GM12878 (cell line): ENCODE measurements at regions not wholly inside any gene's neighbourhood (a gene's known extent, or its start where the extent isn't known, plus 50 kb on each side); places are given as distances from the start of the nearest gene placed in this dataset.

Experiments used
- ATF7 ChIP-seq: fragments of 450-650 bp; IDR thresholded peaks from 2 replicates; pipeline ENCODE4 v1.6.1; 2016; ENCODE audit warnings: low read depth, mild to moderate bottlenecking
- EGR1 ChIP-seq, 2 experiments: IDR thresholded peaks; 1 replicate in 1 of 2; 2 replicates in 1 of 2; pipeline ENCODE4 v1.6.1; 2011 to 2012; ENCODE audit warnings: low read depth in 2 of 2, low read length in 2 of 2, borderline replicate concordance in 1 of 2, mild to moderate bottlenecking in 1 of 2, moderate library complexity in 1 of 2
- FOXK2 ChIP-seq: fragments of 450-650 bp; IDR thresholded peaks from 2 replicates; pipeline ENCODE4 v1.6.1; 2017; ENCODE audit warnings: mild to moderate bottlenecking, moderate library complexity
- SMAD5 ChIP-seq: IDR thresholded peaks from 2 replicates; pipeline ENCODE4 v1.6.1; 2016; ENCODE audit warnings: antibody characterized with exemption, low read depth
- STAT1 ChIP-seq: fragments of 450-650 bp; conservative IDR thresholded peaks from 2 replicates; pipeline ENCODE4 v1.6.1; 2014; ENCODE audit warnings: antibody characterized with exemption, mild to moderate bottlenecking
- TF ChIP-seq, protein P1 (sequence below): IDR thresholded peaks from 2 replicates; pipeline ENCODE4 v1.6.1; 2012; ENCODE audit warnings: improper control_type of control experiment, low read depth, low read length; ENCODE audit not compliant: insufficient replicate concordance
- TF ChIP-seq, protein P2 (sequence below): fragments of 150-350 bp; IDR thresholded peaks from 2 replicates; pipeline ENCODE4 v1.6.1; 2016; ENCODE audit warnings: low read depth, low read length
- TF ChIP-seq, protein P3 (sequence below): fragments of 450-650 bp; IDR thresholded peaks from 2 replicates; pipeline ENCODE4 v1.6.1; 2017; ENCODE audit warnings: mild to moderate bottlenecking, low read depth, inconsistent platforms; ENCODE audit not compliant: poor library complexity, severe bottlenecking
- TF ChIP-seq, protein P4 (sequence below): IDR thresholded peaks from 2 replicates; pipeline ENCODE4 v1.6.1; 2011; ENCODE audit warnings: low read depth, mild to moderate bottlenecking, low read length, moderate library complexity, borderline replicate concordance; ENCODE audit errors: extremely low read depth

DNA sequence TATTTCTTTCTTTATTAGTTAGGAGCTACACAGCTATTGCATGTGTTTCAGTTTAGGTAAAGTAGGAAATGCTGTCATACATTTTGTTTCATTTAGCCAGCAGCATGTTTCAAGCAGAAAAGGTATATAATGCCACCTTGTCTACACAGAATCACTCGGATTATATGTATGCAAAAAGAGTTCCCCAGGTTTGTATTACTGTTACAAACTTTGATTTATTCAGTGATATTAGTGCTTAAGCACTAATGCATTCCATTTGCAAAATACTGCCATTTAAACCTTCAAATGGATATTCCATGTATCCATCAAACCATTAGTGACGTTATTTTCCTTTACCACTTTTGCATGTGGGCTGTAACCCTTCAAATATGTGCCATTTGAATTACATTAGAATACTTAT is 564.0 kb downstream of the RPL10L start (continued):
- TF ChIP-seq, protein P1, sequence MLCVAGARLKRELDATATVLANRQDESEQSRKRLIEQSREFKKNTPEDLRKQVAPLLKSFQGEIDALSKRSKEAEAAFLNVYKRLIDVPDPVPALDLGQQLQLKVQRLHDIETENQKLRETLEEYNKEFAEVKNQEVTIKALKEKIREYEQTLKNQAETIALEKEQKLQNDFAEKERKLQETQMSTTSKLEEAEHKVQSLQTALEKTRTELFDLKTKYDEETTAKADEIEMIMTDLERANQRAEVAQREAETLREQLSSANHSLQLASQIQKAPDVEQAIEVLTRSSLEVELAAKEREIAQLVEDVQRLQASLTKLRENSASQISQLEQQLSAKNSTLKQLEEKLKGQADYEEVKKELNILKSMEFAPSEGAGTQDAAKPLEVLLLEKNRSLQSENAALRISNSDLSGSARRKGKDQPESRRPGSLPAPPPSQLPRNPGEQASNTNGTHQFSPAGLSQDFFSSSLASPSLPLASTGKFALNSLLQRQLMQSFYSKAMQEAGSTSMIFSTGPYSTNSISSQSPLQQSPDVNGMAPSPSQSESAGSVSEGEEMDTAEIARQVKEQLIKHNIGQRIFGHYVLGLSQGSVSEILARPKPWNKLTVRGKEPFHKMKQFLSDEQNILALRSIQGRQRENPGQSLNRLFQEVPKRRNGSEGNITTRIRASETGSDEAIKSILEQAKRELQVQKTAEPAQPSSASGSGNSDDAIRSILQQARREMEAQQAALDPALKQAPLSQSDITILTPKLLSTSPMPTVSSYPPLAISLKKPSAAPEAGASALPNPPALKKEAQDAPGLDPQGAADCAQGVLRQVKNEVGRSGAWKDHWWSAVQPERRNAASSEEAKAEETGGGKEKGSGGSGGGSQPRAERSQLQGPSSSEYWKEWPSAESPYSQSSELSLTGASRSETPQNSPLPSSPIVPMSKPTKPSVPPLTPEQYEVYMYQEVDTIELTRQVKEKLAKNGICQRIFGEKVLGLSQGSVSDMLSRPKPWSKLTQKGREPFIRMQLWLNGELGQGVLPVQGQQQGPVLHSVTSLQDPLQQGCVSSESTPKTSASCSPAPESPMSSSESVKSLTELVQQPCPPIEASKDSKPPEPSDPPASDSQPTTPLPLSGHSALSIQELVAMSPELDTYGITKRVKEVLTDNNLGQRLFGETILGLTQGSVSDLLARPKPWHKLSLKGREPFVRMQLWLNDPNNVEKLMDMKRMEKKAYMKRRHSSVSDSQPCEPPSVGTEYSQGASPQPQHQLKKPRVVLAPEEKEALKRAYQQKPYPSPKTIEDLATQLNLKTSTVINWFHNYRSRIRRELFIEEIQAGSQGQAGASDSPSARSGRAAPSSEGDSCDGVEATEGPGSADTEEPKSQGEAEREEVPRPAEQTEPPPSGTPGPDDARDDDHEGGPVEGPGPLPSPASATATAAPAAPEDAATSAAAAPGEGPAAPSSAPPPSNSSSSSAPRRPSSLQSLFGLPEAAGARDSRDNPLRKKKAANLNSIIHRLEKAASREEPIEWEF: no peak
- TF ChIP-seq STAT1: no peak
- no peak for TF ChIP-seq ATF7
- TF ChIP-seq EGR1 (IDR thresholded peaks at IDR 0.05; ENCODE audit: borderline replicate concordance in 1 of 2, low read depth in 2 of 2, low read length in 2 of 2): no peak
- TF ChIP-seq, protein P2, sequence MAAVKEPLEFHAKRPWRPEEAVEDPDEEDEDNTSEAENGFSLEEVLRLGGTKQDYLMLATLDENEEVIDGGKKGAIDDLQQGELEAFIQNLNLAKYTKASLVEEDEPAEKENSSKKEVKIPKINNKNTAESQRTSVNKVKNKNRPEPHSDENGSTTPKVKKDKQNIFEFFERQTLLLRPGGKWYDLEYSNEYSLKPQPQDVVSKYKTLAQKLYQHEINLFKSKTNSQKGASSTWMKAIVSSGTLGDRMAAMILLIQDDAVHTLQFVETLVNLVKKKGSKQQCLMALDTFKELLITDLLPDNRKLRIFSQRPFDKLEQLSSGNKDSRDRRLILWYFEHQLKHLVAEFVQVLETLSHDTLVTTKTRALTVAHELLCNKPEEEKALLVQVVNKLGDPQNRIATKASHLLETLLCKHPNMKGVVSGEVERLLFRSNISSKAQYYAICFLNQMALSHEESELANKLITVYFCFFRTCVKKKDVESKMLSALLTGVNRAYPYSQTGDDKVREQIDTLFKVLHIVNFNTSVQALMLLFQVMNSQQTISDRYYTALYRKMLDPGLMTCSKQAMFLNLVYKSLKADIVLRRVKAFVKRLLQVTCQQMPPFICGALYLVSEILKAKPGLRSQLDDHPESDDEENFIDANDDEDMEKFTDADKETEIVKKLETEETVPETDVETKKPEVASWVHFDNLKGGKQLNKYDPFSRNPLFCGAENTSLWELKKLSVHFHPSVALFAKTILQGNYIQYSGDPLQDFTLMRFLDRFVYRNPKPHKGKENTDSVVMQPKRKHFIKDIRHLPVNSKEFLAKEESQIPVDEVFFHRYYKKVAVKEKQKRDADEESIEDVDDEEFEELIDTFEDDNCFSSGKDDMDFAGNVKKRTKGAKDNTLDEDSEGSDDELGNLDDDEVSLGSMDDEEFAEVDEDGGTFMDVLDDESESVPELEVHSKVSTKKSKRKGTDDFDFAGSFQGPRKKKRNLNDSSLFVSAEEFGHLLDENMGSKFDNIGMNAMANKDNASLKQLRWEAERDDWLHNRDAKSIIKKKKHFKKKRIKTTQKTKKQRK: no peak
- TF ChIP-seq SMAD5: no peak
- no peak for TF ChIP-seq FOXK2
- TF ChIP-seq, protein P3, sequence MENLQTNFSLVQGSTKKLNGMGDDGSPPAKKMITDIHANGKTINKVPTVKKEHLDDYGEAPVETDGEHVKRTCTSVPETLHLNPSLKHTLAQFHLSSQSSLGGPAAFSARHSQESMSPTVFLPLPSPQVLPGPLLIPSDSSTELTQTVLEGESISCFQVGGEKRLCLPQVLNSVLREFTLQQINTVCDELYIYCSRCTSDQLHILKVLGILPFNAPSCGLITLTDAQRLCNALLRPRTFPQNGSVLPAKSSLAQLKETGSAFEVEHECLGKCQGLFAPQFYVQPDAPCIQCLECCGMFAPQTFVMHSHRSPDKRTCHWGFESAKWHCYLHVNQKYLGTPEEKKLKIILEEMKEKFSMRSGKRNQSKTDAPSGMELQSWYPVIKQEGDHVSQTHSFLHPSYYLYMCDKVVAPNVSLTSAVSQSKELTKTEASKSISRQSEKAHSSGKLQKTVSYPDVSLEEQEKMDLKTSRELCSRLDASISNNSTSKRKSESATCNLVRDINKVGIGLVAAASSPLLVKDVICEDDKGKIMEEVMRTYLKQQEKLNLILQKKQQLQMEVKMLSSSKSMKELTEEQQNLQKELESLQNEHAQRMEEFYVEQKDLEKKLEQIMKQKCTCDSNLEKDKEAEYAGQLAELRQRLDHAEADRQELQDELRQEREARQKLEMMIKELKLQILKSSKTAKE: no peak
- TF ChIP-seq, protein P4, sequence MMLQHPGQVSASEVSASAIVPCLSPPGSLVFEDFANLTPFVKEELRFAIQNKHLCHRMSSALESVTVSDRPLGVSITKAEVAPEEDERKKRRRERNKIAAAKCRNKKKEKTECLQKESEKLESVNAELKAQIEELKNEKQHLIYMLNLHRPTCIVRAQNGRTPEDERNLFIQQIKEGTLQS: no peak
